Activated CD4-positive, CD25-positive, alpha-beta regulatory T cell treated with anti-CD3 and anti-CD28 coated beads, Interleukin-2, amount 50 U/mL, for 72 hours (primary cell): ENCODE measurements at regions not wholly inside any gene's neighbourhood (a gene's known extent, or its start where the extent isn't known, plus 50 kb on each side); places are given as distances from the start of the nearest gene placed in this dataset.

Source experiments
- DNase-seq: peaks from one replicate; pipeline ENCODE4 v3.0.0; 2021

DNA sequence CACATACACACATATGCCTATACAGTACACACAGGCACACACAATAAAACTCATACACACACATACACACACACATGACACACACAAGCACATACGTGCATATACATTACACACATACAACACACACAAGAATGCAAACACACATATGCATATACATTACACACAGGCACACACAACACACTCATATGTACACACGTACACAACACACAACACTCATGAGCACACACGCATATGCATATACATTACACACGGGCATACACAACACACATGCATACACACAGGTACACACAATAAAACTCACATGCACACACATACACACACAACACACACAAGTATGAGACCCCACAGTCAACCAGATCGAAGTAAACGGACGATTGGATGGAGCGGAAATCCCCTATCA lies 238.2 kb downstream of the ERMARD start:
- no peak for DNase-seq

DNA sequence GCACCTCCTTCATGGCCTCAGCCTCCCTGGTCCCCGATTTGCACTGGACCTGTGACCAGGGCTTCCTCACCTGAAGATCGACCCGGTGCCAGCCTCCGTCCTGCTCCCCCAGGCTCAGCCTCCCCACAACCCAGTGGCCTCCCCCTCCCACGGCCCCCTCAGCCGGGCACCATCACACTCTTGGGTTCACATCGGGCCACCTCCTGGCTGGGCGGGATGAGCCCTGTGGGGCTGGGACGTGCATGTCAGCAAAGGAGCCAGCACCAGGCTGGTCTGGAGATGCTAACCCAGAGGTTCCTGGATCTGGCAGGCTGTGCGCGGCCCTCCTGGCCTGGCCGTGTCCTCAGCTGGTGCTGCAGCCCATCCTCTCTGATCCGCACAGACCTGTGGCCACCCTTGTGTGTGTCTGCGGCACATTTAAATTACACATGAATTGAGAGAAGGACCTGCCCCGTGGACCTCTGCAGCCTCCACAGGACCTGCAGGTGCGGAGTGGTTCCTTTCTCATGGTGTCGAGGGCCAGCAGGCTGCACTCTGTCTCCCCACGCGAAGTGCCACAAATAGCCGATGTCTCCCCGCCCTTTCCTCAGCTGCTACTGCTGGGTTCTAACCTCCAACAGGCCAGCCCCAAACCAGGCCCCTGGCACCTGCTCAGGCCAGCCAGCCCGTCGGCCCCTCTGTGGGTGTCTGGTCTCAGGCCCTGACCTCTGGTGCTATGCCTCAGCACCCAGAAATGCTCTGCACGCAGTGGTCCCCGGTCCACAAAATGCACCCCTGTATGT lies 237.5 kb downstream of the ERMARD start:
- DNase-seq: no peak

- no peak for DNase-seq
These were observed 235.6 kb downstream of the ERMARD start for GRCh38 chr6:169986848-169987498.

DNA sequence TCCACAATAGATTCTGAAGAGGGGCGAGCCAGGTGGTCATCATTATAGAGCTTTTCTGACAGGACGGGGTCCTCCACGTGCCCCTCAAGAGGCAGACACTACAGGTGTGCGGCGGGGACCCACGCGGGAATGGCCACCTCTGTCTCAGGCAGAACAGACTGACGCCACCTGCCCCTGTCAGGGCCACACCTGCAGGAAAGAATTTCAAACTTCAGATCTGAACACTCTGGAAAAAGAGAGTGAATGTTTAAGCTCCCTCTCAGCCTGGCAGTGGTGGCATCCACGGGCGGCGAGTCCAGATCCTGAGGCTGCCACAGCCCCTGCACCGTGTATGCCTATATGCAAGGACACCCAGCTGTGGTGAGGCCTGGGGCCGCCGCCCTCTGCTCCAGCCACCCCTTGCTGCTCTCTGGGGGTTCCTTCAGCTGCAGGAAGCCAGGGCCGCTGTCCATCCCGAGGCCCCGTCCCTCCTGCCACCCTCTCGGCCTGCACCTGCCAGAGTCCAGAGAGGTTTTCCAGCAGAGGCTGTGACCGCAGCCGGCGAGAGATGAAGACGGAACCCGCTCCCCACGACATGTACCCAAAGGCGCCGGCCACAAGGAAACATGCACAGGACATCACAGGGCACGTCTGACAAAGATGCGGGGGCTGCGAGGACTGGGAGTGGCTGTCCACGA lies 234.9 kb downstream of the ERMARD start:
- DNase-seq: no peak

GRCh38 chr6:169985121-169986015 lies 233.9 kb downstream of the ERMARD start:
- no peak for DNase-seq

GRCh38 chr6:169984181-169985120 lies 233.0 kb downstream of the ERMARD start:
- no peak for DNase-seq

DNA sequence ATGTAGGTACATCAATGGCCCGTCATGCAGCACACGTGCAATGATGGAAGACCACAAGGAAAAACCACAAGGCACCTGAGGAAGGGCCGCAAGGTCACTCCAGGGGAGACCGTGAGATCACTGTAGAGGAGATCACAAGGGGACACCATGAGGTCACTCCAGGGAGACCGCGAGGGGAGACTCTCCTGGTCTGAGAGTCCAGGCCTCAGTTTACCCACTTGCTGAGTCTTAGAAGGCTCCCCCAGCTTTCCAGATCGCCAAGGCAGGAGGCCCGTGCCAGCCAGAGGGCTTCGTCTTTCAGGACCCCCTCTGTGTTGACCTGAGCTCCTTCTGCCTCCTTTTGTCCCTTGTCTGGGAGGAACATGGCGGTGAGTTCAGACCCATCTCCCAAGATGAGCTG lies 232.2 kb downstream of the ERMARD start:
- no peak for DNase-seq

DNA sequence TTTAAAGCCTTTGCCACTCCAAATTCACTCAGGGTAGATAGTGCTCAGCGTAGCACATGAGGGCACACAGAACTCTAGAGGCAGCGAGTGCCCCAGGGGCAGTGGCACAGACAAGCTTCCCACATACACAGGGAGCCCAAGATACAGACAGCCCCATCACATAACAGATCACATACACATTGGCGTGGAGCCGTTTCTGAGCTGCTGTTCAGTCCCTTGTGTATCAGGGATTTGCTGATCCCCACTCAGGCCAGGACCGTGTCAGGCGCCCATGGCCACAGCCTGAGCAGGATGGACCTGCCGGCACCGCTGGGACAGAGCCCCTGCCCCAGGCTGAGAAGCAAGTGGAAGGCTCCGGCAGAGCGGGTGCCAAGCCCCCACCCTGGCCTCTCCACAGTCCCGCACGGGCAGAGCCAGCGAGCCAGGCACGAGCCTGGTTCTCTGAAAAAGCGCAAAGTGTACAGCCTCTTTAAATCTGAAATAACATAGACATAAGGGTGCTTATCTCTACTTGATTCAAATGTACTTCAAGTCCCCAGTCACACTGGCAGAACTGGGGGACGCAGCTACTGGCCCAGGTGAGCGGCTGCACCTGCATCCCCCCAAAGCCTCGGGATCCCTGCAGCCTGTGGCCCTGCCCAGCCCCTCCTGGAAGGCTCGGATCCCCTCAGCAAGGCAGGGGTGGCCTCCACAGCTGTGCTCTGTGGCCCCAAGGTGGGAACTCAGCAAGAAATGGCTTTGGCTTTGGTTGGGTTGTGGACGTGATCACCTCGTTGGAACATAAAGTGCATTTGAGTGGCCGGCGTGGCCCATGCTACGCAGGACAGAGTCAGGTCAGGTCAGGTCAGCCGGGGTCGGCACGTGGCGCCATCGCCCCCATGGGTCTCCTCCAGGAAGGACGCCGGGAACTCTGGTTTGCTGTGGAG lies 231.3 kb downstream of the ERMARD start:
- no peak for DNase-seq

DNA sequence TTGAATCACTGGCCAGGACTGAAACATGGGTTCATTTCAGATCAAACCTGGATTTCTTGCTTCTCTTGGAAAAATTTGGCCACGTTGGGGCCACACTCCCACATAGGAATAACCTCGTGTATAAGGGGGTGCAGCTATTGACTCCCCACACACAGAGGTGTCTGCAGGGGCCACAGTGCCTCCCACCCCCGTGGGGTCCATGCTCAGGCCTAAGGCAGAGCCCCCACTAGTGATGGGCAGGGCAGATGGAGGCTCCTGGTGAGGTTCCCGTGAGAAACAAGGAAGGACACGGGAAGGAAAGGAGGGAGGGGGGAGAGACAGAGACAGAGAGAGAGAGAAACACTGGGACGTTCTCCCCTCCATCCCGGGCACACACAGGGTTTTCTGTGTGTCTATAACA lies 230.5 kb downstream of the ERMARD start:
- no peak for DNase-seq

DNA sequence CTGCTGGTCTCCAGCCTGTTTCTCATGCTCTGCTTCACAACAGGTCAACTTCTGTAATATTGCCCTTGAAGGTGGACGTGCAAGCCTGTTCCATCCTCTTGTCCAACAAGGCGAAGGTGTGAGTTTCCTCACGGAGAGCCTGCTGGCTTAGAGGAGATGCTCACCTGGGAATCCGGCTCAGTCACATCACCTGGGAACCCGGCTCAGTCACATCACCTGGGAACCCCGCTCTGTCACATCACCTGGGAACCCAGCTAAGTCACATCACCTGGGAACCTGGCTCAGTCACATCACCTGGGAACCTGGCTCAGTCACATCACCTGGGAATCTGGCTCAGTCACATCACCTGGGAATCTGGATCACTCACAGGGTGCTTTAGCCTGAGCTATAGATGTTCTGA lies 230.1 kb downstream of the ERMARD start:
- no peak for DNase-seq

DNA sequence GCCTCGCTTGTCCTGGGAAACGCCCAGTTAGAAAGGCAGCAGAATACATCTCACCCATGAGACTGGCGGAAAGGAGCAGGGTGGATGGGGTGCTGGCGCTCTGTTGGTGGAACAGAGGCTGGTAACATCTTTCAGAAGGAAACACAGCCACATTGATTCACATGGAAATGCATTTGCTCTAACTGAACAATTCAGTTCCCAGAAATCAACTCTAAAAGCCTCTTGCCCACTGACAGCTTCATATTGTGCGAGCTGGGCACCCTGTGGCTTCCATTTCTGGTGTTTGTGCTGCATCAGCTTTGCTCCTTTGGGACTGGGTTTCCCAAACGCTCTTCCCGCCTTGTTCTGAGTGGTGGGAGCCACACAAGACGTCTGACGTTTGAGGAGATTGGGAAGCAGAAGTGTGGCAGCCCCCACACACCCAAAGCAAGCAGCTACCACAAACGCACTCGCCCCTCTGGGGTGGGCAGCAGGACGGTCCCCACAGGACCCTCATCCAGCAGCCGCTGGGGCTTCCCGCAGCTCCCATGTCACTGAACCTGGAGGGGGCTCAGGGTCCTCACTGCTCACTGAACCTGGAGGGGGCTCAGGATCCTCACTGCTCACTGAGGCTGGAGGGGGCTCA lies 229.5 kb downstream of the ERMARD start:
- no peak for DNase-seq

DNA sequence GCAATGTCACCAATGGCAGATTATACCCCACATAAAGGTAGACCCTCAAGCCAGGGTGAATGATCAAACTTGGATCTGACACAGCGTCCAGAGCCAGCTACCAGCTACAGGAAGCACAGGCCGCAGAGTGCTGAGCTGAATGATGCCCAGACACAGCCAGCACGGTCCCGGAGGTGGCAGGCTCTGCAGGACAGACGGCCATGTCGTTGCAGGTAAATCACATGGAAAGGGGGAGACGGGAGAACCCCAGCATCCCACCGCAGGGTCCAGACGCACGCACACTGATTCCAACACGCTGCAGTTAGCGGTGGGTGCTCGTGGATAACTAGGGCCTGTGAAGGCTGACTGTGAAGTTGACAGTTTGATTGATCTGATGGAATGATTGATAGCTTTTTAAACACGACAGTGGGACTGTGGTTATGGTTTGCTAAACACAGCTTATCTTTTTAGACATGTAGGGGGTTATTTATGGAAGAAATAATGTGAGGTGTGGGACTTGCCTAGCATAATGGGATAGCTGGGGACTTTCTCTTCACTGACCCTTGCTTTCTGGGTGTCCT lies 228.5 kb downstream of the ERMARD start:
- no peak for DNase-seq

GRCh38 chr6:169978615-169979161 lies 227.3 kb downstream of the ERMARD start:
- DNase-seq: no peak

DNA sequence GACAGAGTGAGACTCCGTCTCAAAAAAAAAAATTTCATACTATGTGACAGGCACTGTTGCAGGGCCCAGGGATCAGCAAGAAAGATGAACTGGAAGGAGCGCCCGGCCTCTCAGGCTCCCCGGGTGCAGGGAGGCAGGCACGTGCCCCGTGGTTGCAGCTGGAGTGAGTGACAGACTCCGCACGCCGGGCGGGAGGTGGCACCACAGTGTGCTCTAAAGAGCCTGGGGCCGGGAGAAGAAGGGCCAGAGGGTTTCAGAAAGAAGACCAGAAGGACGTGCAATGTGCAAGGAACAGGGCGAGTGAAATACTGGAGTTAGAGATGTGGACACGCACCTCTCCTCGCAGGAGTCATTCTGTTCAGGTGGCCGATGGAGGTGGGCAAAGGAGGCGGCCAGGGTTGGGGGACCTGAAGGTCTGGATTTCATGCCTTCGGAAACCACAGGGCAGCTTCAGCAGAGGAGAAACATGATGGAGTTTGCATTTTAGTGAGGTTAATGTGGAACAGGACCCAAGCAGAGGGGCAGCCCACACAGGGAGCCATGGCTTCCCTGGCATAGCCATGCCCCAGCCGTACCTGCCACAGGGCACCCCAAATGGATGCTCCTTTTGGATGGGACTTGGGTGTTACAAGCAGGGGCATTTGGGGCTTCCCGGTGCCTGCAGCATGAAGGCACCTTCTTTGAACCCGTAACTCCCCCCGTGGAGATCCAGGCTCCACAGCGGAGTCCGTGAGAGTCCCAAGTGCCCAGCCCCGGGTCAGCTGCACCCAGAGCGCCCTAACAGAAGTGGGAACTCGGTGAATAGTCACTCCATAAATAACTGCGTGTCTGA lies 226.2 kb downstream of the ERMARD start:
- DNase-seq: no peak

DNA sequence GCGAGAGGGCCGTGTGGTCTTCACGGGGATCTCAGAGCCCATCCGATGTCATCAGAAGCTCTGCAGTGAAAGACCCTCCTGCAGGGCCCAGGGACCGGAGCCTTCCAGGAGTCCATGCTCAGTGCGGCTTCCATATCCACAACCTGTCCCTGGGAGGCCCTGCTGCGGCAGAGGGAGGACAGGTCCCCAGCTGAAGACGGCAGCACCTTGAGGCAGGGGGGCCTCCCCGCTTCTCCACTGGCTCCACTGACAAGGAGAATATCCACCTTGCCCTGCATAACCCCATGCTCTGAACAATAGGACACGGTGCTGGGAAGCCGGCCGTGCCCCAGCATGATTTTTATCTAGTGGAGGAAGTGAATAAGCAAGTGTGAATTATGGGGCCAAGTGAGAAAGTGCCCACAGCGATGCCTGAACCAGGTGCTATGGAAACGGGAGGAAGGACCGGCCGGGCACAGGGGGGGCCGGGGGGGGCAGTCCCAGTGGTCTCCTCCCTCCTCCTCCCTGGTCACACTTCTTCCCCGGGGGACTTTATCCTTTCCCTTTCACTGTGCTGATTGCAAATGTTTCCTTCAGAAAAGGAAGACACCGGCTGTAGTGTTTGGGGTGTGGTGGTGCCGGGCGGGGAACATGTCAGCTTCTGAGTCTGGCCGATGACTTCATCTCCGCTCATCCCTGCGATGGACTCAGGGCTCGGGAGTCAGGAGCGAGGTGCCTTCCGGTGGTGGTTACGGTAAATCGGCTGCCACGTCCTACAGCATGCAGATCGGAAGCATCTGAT lies 225.1 kb downstream of the ERMARD start:
- no peak for DNase-seq

DNA sequence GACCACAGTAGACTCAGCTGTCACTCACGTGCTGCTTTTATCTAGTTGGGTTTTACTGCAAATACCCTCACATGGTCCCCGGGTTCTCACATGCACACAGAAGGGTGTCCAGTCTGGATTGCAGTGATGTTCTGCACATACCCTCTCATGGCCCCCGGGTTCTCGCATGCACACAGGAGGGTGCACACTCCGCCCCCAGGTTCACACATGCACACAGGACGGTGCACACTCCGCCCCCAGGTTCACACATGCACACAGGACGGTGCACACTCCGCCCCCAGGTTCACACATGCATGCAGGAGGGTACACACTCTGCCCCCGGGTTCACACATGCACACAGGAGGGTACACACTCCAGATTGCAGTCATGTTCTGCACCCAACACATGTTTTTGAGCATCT lies 224.3 kb downstream of the ERMARD start:
- DNase-seq: no peak

GRCh38 chr6:169975286-169975685 lies 223.9 kb downstream of the ERMARD start:
- no peak for DNase-seq

DNA sequence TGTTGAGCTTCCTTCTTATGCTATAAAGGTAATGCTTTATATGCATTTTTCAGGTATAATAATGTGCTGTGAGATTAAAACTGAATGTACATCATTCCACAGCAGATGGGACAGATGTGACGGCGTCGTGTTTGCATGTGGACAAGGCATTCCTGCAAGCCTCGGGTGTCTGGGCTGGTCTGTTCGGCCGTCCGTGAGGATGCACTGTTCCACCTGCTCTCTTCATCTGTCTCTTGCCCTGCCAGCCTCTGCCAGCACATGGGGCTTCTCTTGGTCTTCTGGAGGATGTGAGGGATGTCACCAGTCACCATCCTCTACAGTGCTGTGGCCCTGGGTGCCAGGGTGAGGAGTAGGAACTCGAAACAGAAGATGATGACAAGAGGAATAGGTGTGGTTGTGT lies 223.2 kb downstream of the ERMARD start:
- DNase-seq: no peak
